SU-DHL-6 (cell line): ENCODE measurements at regions not wholly inside any gene's neighbourhood (a gene's known extent, or its start where the extent isn't known, plus 50 kb on each side); places are given as distances from the start of the nearest gene placed in this dataset.

Experiments
- EZH2phosphoT487 ChIP-seq: fragments of 200-600 bp; sonication (generic), shearing (Covaris generic); conservative IDR thresholded peaks from 2 replicates; pipeline ENCODE4 v1.6.1; 2018; ENCODE audit warnings: mild to moderate bottlenecking, antibody characterized with exemption, low read length, moderate library complexity, mixed read lengths
- TF ChIP-seq, protein P1 (sequence below): fragments of 200-600 bp; sonication (generic); IDR thresholded peaks from one replicate; pipeline ENCODE4 v1.5.1; 2017; ENCODE audit warnings: antibody characterized with exemption, mild to moderate bottlenecking, low read length, moderate library complexity; ENCODE audit not compliant: insufficient read depth, poor library complexity, severe bottlenecking

DNA sequence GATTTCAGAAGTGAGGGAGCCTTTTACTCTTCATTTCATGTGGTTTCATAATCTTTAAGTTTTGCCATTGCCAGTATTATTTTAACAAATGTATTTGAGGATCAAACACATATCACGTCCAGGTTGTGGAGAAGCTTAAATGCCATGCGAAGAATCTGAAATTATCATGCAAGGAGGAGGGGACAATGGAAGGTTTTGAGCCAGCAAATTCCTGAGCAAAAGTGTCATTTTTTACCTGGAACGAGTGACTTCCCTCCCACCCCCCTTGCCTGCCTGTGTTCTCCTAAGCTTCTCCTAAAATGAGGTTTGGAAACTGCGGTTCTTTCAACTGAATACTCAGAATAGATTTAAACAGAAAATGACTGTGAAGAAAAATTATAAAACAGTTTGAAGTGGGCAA is 77.6 kb downstream of the C16orf95 start:
- TF ChIP-seq, protein P1, sequence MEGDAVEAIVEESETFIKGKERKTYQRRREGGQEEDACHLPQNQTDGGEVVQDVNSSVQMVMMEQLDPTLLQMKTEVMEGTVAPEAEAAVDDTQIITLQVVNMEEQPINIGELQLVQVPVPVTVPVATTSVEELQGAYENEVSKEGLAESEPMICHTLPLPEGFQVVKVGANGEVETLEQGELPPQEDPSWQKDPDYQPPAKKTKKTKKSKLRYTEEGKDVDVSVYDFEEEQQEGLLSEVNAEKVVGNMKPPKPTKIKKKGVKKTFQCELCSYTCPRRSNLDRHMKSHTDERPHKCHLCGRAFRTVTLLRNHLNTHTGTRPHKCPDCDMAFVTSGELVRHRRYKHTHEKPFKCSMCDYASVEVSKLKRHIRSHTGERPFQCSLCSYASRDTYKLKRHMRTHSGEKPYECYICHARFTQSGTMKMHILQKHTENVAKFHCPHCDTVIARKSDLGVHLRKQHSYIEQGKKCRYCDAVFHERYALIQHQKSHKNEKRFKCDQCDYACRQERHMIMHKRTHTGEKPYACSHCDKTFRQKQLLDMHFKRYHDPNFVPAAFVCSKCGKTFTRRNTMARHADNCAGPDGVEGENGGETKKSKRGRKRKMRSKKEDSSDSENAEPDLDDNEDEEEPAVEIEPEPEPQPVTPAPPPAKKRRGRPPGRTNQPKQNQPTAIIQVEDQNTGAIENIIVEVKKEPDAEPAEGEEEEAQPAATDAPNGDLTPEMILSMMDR, result no peak
- TF ChIP-seq EZH2phosphoT487, result no peak
